Neural cell (in vitro differentiated cells): ENCODE measurements at regions not wholly inside any gene's neighbourhood (a gene's known extent, or its start where the extent isn't known, plus 50 kb on each side); places are given as distances from the start of the nearest gene placed in this dataset.

Source experiments
- H2AFZ ChIP-seq: fragments of 200-600, 300-800 bp; sonication (generic), shearing (Covaris generic); 2 replicates; pipeline ENCODE4 v1.6.0; 2014; ENCODE audit warnings: low read depth, mild to moderate bottlenecking, antibody characterized with exemption, low read length, moderate library complexity
- H3F3A ChIP-seq: fragments of 200-600 bp; shearing (Covaris generic); 2 replicates; pipeline ENCODE4 v1.6.1; 2016; ENCODE audit warnings: mild to moderate bottlenecking, moderate library complexity, mixed read lengths, antibody characterized with exemption, low read length; ENCODE audit not compliant: insufficient read depth, poor library complexity, severe bottlenecking
- H3K27ac ChIP-seq: fragments of 200-600, 300-800 bp; sonication (generic), shearing (Covaris generic); 2 replicates; pipeline ENCODE4 v1.5.1; 2014; ENCODE audit warnings: mild to moderate bottlenecking, low read length, moderate library complexity
- H3K27me3 ChIP-seq: fragments of 300-800, 200-600 bp; sonication (generic), shearing (Covaris generic); 2 replicates; pipeline ENCODE4 v1.6.0; 2014; ENCODE audit warnings: mild to moderate bottlenecking, low read depth, low read length, moderate library complexity; ENCODE audit not compliant: insufficient read depth
- H3K36me3 ChIP-seq: fragments of 300-800, 200-600 bp; sonication (generic), shearing (Covaris generic); 2 replicates; pipeline ENCODE4 v1.5.1; 2014; ENCODE audit warnings: mild to moderate bottlenecking, antibody characterized with exemption, low read length, moderate library complexity; ENCODE audit not compliant: insufficient read depth
- H3K4me2 ChIP-seq: fragments of 300-800, 200-600 bp; sonication (generic), shearing (Covaris generic); 2 replicates; pipeline ENCODE4 v1.6.0; 2014; ENCODE audit warnings: mild to moderate bottlenecking, low read length
- H3K4me3 ChIP-seq: fragments of 300-800, 200-600 bp; sonication (generic), shearing (Covaris generic); 2 replicates; pipeline ENCODE4 v1.5.1; 2014; ENCODE audit warnings: mild to moderate bottlenecking, low read length, moderate library complexity
- H3K79me2 ChIP-seq: fragments of 200-600 bp; shearing (Covaris generic); replicated peaks from 2 replicates; pipeline ENCODE4 v1.6.0; 2014; ENCODE audit warnings: mild to moderate bottlenecking, low read length, moderate library complexity; ENCODE audit not compliant: insufficient read depth
- H3K9ac ChIP-seq: fragments of 300-800, 200-600 bp; sonication (generic), shearing (Covaris generic); 2 replicates; pipeline ENCODE4 v1.6.1; 2016; ENCODE audit warnings: mild to moderate bottlenecking, low read length, mixed read lengths
- H3K9me2 ChIP-seq: fragments of 200-600 bp; shearing (Covaris generic); 2 replicates; pipeline ENCODE4 v1.6.1; 2016; ENCODE audit warnings: mild to moderate bottlenecking, low read length, mixed read lengths; ENCODE audit not compliant: insufficient read depth
- H3K9me3 ChIP-seq: fragments of 200-600, 300-800 bp; sonication (generic), shearing (Covaris generic); 2 replicates; pipeline ENCODE4 v1.6.1; 2016; ENCODE audit warnings: mild to moderate bottlenecking, mixed run types, low read length, moderate library complexity, mixed read lengths
- H4K20me1 ChIP-seq: fragments of 200-600 bp; shearing (Covaris generic); 2 replicates; pipeline ENCODE4 v1.6.1; 2016; ENCODE audit warnings: mild to moderate bottlenecking, mixed run types; ENCODE audit not compliant: insufficient read depth
- CTCF ChIP-seq: fragments of 450-650 bp; IDR thresholded peaks from 2 replicates; pipeline ENCODE4 v1.5.1; 2014; ENCODE audit warnings: antibody characterized with exemption, mild to moderate bottlenecking, moderate library complexity; ENCODE audit not compliant: poor library complexity, severe bottlenecking
- EP300 ChIP-seq: fragments of 450-650 bp; conservative IDR thresholded peaks from 2 replicates; pipeline ENCODE4 v1.6.1; 2014; ENCODE audit warnings: antibody characterized with exemption, mild to moderate bottlenecking, moderate library complexity; ENCODE audit not compliant: poor library complexity, severe bottlenecking
- EZH2 ChIP-seq: fragments of 200-600, 300-800 bp; shearing (Covaris generic), sonication (generic); IDR thresholded peaks from 2 replicates; pipeline ENCODE4 v1.6.1; 2014; ENCODE audit warnings: antibody characterized with exemption, low read length, borderline replicate concordance, mild to moderate bottlenecking; ENCODE audit not compliant: insufficient read depth, poor library complexity, severe bottlenecking
- MXI1 ChIP-seq: fragments of 450-650 bp; conservative IDR thresholded peaks from 2 replicates; pipeline ENCODE4 v1.6.1; 2014; ENCODE audit warnings: antibody characterized with exemption, mild to moderate bottlenecking; ENCODE audit not compliant: poor library complexity, severe bottlenecking
- POLR2AphosphoS5 ChIP-seq: IDR thresholded peaks from 2 replicates; pipeline ENCODE4 v1.6.1; 2012
- RAD21 ChIP-seq: fragments of 450-650 bp; conservative IDR thresholded peaks from 2 replicates; pipeline ENCODE4 v1.6.1; 2014; ENCODE audit warnings: antibody characterized with exemption, mild to moderate bottlenecking, moderate library complexity
- REST ChIP-seq: IDR thresholded peaks from 2 replicates; pipeline ENCODE4 v1.6.1; 2012; ENCODE audit warnings: borderline replicate concordance
- SMC3 ChIP-seq: fragments of 450-650 bp; conservative IDR thresholded peaks from 2 replicates; pipeline ENCODE4 v1.6.1; 2014; ENCODE audit warnings: antibody characterized with exemption, mild to moderate bottlenecking, moderate library complexity; ENCODE audit not compliant: poor library complexity
- TAF1 ChIP-seq: IDR thresholded peaks from 2 replicates; pipeline ENCODE4 v1.6.1; 2012; ENCODE audit warnings: low read depth

GRCh38 chr21:21851657-21852056 lies 853.4 kb downstream of the NCAM2 start:
- H3K36me3 ChIP-seq, result no peaks in the 10 kb centered on the region
- H4K20me1 ChIP-seq, result no peaks in the 10 kb centered on the region
- no peak overlapping the region for H2AFZ ChIP-seq
- no peaks in the 10 kb centered on the region for H3F3A ChIP-seq
- H3K27me3 ChIP-seq, result no peaks in the 10 kb centered on the region
- TF ChIP-seq MXI1 (no peak), EZH2 (no peak), POLR2AphosphoS5 (no peak), CTCF (no peak), SMC3 (no peak)
- no peak overlapping the region for H3K4me2 ChIP-seq
- no peak overlapping the region for H3K27ac ChIP-seq
- no peaks in the 10 kb centered on the region for H3K9me3 ChIP-seq
- H3K9me2 ChIP-seq, result no peaks in the 10 kb centered on the region
- H3K9ac ChIP-seq, result no peak overlapping the region
- H3K4me3 ChIP-seq, result no peak overlapping the region
- H3K79me2 ChIP-seq, result no peaks in the 10 kb centered on the region

- H3K79me2 ChIP-seq, result no peaks in the 10 kb centered on the region
- H2AFZ ChIP-seq, result no peak overlapping the region
- TF ChIP-seq EZH2 (no peak), RAD21 (no peak), EP300 (no peak), POLR2AphosphoS5 (no peak), SMC3 (no peak), REST (no peak), TAF1 (no peak), CTCF (no peak), MXI1 (no peak)
- H3K4me3 ChIP-seq, result no peak overlapping the region
- no peak overlapping the region for H3K27ac ChIP-seq
- no peaks in the 10 kb centered on the region for H3K9me2 ChIP-seq
- H3K27me3 ChIP-seq, result no peaks in the 10 kb centered on the region
- no peaks in the 10 kb centered on the region for H4K20me1 ChIP-seq
- no peaks in the 10 kb centered on the region for H3K9me3 ChIP-seq
- no peak overlapping the region for H3K9ac ChIP-seq
- H3F3A ChIP-seq, result no peaks in the 10 kb centered on the region
- H3K4me2 ChIP-seq, result no peak overlapping the region
- no peaks in the 10 kb centered on the region for H3K36me3 ChIP-seq
These were observed 860.5 kb downstream of the NCAM2 start for GRCh38 chr21:21858502-21859334.
